ENCODE measurements at regions not wholly inside any gene's neighbourhood (a gene's known extent, or its start where the extent isn't known, plus 50 kb on each side); places are given as distances from the start of the nearest gene placed in this dataset.
A peak's percentile ranks its signal among the peaks of the same experiment; 100 is the strongest.

GRCh38 chr5:135660826-135661575 is 82.2 kb upstream of the CXCL14 start:
- TF ChIP-seq CTCF (IDR thresholded peaks at IDR 0.05; ENCODE audit: low read depth, low read length): no peak
- no peak overlapping the region for H3K4me3 ChIP-seq (replicated peaks in 1 of 2; ENCODE audit: low read depth in 2 of 2, low read length in 2 of 2)
- DNase-seq (ENCODE audit: low read depth in 2 of 2): no peak

DNA sequence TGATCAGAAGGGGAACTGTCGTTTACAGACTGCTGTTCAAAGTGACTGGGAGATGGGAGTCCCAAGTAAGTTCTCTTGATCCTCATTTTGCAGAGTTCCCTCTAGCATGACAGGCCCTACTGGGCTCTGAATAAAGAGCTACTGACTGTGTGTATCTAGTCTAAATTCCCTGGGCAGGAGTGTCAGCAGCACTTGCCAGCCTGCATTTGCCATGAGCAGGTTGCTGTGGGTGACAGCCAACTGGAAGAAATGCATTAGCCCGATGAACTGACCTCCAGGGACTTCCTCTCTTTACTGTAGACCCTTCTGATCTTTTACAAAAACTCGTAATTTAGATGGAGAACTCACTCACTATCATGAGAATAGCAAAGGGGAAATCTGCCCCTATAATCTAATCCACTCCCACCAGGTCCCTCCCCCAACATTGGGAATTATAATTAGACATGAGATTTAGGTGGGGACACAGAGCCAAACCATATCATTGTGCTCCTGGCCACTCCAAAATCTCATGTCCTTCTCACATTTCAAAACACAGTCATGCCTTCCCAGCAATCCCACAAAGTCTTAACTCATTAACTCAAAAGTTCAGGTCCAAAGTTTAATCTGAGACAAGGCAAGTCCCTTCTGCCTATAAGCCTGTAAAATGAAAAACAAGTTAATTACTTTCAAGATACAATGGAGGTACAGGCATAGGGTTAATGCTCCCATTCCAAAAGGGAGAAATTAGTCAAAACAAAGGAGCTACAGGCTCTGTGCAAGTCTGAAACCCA is 78.9 kb upstream of the CXCL14 start:
- DNase-seq (ENCODE audit: low read depth in 2 of 2): no peak
- no peak overlapping the region for H3K4me3 ChIP-seq (replicated peaks in 1 of 2; ENCODE audit: low read depth in 2 of 2, low read length in 2 of 2)
- no peak for TF ChIP-seq CTCF (IDR thresholded peaks at IDR 0.05; ENCODE audit: low read depth, low read length)

GRCh38 chr5:135655468-135655815 is 76.7 kb upstream of the CXCL14 start:
- no peak for DNase-seq (ENCODE audit: low read depth in 2 of 2)
- H3K4me3 ChIP-seq (replicated peaks in 1 of 2; ENCODE audit: low read depth in 2 of 2, low read length in 2 of 2): no peak overlapping the region
- TF ChIP-seq CTCF (IDR thresholded peaks at IDR 0.05; ENCODE audit: low read depth, low read length): no peak

GRCh38 chr5:135654761-135655467 is 76.1 kb upstream of the CXCL14 start:
- no peak overlapping the region for H3K4me3 ChIP-seq (replicated peaks in 1 of 2; ENCODE audit: low read depth in 2 of 2, low read length in 2 of 2)
- DNase-seq (ENCODE audit: low read depth in 2 of 2): no peak
- no peak for TF ChIP-seq CTCF (IDR thresholded peaks at IDR 0.05; ENCODE audit: low read depth, low read length)

DNA sequence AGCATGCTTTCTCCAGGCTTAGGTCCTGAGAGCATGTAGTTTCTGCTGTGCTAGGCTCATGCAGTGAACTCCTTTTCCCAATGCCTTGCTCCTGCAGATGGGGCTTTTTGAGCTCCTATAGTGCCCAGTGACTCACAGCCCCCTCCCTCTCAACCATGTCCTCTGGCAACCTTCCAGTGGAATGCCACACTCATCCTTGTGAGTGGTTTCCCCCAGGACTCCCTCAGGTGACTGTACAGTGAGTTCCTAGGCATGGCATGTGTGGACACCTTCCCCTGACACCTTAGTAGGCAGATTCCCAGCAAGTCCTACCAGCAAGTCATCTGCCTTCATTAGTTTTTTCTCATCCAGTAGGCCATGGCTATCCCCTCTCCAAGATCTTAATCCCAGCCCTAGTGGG is 72.4 kb upstream of the CXCL14 start:
- DNase-seq (ENCODE audit: low read depth in 2 of 2): peak in 1 of 2 donors; percentile 16
- no peak for TF ChIP-seq CTCF (IDR thresholded peaks at IDR 0.05; ENCODE audit: low read depth, low read length)

DNA sequence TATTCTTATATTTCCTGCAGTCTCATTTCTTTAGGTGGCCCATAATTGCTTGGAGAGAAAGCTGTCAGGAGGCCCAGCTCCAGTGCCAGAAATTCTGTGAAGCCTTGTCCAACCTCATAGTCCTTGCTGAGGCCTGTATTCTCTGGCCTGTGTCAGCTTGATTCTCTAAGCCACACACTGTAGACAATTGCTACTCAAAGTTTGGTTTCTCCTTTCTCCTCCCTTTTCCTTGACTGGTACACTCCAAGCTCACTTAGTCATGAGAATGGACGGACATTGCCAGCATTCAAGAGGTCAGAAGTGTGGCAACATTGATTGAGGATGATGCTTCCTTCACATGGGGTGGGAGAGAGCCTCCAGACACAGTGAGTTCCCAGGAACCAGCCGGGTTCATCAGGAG is 71.3 kb upstream of the CXCL14 start:
- TF ChIP-seq CTCF (IDR thresholded peaks at IDR 0.05; ENCODE audit: low read depth, low read length): no peak
- DNase-seq (ENCODE audit: low read depth in 2 of 2): no peak
- H3K4me3 ChIP-seq (replicated peaks in 1 of 2; ENCODE audit: low read depth in 2 of 2, low read length in 2 of 2): no peak overlapping the region

More for the DNA sequence above, 72.4 kb upstream of the CXCL14 start:
- H3K4me3 ChIP-seq (replicated peaks in 1 of 2; ENCODE audit: low read depth in 2 of 2, low read length in 2 of 2): no peak overlapping the region

Data from cardiac fibroblast (primary cell).